OCI-LY7 (cell line): ENCODE measurements at regions not wholly inside any gene's neighbourhood (a gene's known extent, or its start where the extent isn't known, plus 50 kb on each side); places are given as distances from the start of the nearest gene placed in this dataset.

ENCODE experiments used
- BruUV-seq: library from RNA; stranded (reverse); fragments of 400-500 nt; replicated peaks from 2 replicates; lab custom pipeline; 2021; lab: Mats Ljungman, UMichigan
- CTCF ChIA-PET: fragments of 300-600 bp; sonication (Branson Sonifier 250); formaldehyde crosslinking; loops from one replicate; lab custom pipeline; 2022; ENCODE audit warnings: antibody characterized with exemption; ENCODE audit not compliant: unreplicated experiment; lab: Charles Lee
- POLR2A ChIA-PET: fragments of 300-600 bp; sonication (Branson Sonifier 250); formaldehyde crosslinking; loops from one replicate; lab custom pipeline; 2022; ENCODE audit warnings: antibody characterized with exemption; lab: Charles Lee
- DNase-seq: peaks from one replicate; pipeline ENCODE4 v3.0.0-alpha.2; 2015; ENCODE audit warnings: low spot score
- H2AFZ ChIP-seq: fragments of 200-600 bp; sonication (generic), shearing (Covaris generic); 2 replicates; pipeline ENCODE4 v1.6.1; 2014; ENCODE audit warnings: mild to moderate bottlenecking, antibody characterized with exemption, low read length, moderate library complexity
- H3K27ac ChIP-seq: fragments of 200-600 bp; sonication (generic); 2 replicates; pipeline ENCODE4 v1.5.1; 2014; ENCODE audit warnings: mixed run types, low read depth, mild to moderate bottlenecking, moderate library complexity, low read length, inconsistent platforms; ENCODE audit not compliant: poor library complexity, severe bottlenecking
- H3K36me3 ChIP-seq: fragments of 200-600 bp; sonication (generic); 2 replicates; pipeline ENCODE4 v1.6.1; 2014; ENCODE audit warnings: mild to moderate bottlenecking, antibody characterized with exemption, low read length, moderate library complexity, mixed read lengths; ENCODE audit not compliant: insufficient read depth
- H3K4me1 ChIP-seq: fragments of 200-600 bp; sonication (generic); 2 replicates; pipeline ENCODE4 v1.5.1; 2014; ENCODE audit warnings: mild to moderate bottlenecking, low read length; ENCODE audit not compliant: insufficient read depth, poor library complexity, severe bottlenecking
- H3K4me2 ChIP-seq: fragments of 200-600 bp; sonication (generic); 2 replicates; pipeline ENCODE4 v1.6.1; 2014; ENCODE audit warnings: mild to moderate bottlenecking, low read length
- H3K4me3 ChIP-seq: fragments of 200-600 bp; sonication (generic); 2 replicates; pipeline ENCODE4 v1.5.1; 2014; ENCODE audit warnings: mild to moderate bottlenecking, low read depth, low read length; ENCODE audit not compliant: poor library complexity, severe bottlenecking
- H3K79me2 ChIP-seq: fragments of 200-600 bp; sonication (generic); 2 replicates; pipeline ENCODE4 v1.6.1; 2016; ENCODE audit warnings: low read depth, mild to moderate bottlenecking, low read length, moderate library complexity, mixed read lengths; ENCODE audit not compliant: insufficient read depth
- H3K9me2 ChIP-seq: fragments of 200-600 bp; sonication (generic); 2 replicates; pipeline ENCODE4 v1.6.1; 2016; ENCODE audit warnings: mild to moderate bottlenecking, low read length, mixed read lengths; ENCODE audit not compliant: insufficient read depth
- H3K9me3 ChIP-seq: fragments of 200-600 bp; sonication (generic); 2 replicates; pipeline ENCODE4 v1.6.1; 2014; ENCODE audit warnings: mild to moderate bottlenecking, mixed run types, low read length, mixed read lengths
- H4K20me1 ChIP-seq: fragments of 200-600 bp; sonication (generic); 2 replicates; pipeline ENCODE4 v1.6.1; 2014; ENCODE audit warnings: mild to moderate bottlenecking, antibody characterized with exemption, low read length, moderate library complexity, mixed read lengths; ENCODE audit not compliant: insufficient read depth
- CTCF ChIP-seq: fragments of 200-600 bp; sonication (generic); conservative IDR thresholded peaks from 2 replicates; pipeline ENCODE4 v1.5.1; 2014; ENCODE audit warnings: mild to moderate bottlenecking, antibody characterized with exemption, low read length, moderate library complexity, mixed read lengths
- EZH2phosphoT487 ChIP-seq: fragments of 200-600 bp; sonication (generic); IDR thresholded peaks from 2 replicates; pipeline ENCODE4 v1.6.1; 2018; ENCODE audit warnings: low read depth, borderline replicate concordance, mild to moderate bottlenecking, mixed run types, antibody characterized with exemption, low read length, moderate library complexity, mixed read lengths
- intact Hi-C: fragments of 100-400 bp; cut with micrococcal nuclease; formaldehyde crosslinking; loops from one replicate; pipeline ENCODE4 v1.10.0; 2022; ENCODE audit not compliant: unreplicated experiment

- ChIA-PET POLR2A (interaction anchor here (0.9 kb wide), 1 partner anchor 17 kb away, joined by 3 read pairs; no protein-coding TSS in a partner anchor), CTCF (no interaction called here)
- no peaks in the 10 kb centered on the region for H3K9me3 ChIP-seq
- no TSS peak for BruUV-seq
- no peaks in the 10 kb centered on the region for H4K20me1 ChIP-seq
- H3K4me1 ChIP-seq = no peaks in the 10 kb centered on the region
- no peak overlapping the region for H3K4me3 ChIP-seq
- no peak overlapping the region for H2AFZ ChIP-seq
- no peak for DNase-seq
- intact Hi-C loops = no loop called here
- no peaks in the 10 kb centered on the region for H3K9me2 ChIP-seq
- no peaks in the 10 kb centered on the region for H3K36me3 ChIP-seq
- no peaks in the 10 kb centered on the region for H3K79me2 ChIP-seq
- H3K4me2 ChIP-seq = no peak overlapping the region
- no peak for TF ChIP-seq CTCF
- no peak for TF ChIP-seq EZH2phosphoT487
- H3K27ac ChIP-seq = no peak overlapping the region
These were observed 113.9 kb downstream of the NKX6-1 start for GRCh38 chr4:84385203-84385602.

GRCh38 chr4:84384801-84385200, 114.3 kb downstream of the NKX6-1 start:
- H3K27ac ChIP-seq = no peak overlapping the region
- H3K4me2 ChIP-seq = no peak overlapping the region
- H3K36me3 ChIP-seq = no peaks in the 10 kb centered on the region
- H3K79me2 ChIP-seq = no peaks in the 10 kb centered on the region
- H3K4me1 ChIP-seq = no peaks in the 10 kb centered on the region
- CTCF ChIA-PET = no interaction called here
- BruUV-seq = no TSS peak
- no peaks in the 10 kb centered on the region for H3K9me2 ChIP-seq
- intact Hi-C loops = no loop called here
- H3K4me3 ChIP-seq = no peak overlapping the region
- TF ChIP-seq CTCF (no peak), EZH2phosphoT487 (no peak)
- no peak for DNase-seq
- no peaks in the 10 kb centered on the region for H4K20me1 ChIP-seq
- no peaks in the 10 kb centered on the region for H3K9me3 ChIP-seq
- H2AFZ ChIP-seq = no peak overlapping the region
- POLR2A ChIA-PET = interaction anchor here (0.9 kb wide), 1 partner anchor 16 kb away, joined by 3 read pairs; no protein-coding TSS in a partner anchor

- BruUV-seq = no TSS peak
- Histone ChIP-seq H3K9me2 (no peaks in the 10 kb centered on the region), H3K4me3 (no peak overlapping the region), H4K20me1 (no peaks in the 10 kb centered on the region), H3K79me2 (no peaks in the 10 kb centered on the region), H3K4me2 (no peak overlapping the region), H2AFZ (no peak overlapping the region), H3K4me1 (no peaks in the 10 kb centered on the region), H3K9me3 (no peaks in the 10 kb centered on the region), H3K36me3 (no peaks in the 10 kb centered on the region), H3K27ac (no peak overlapping the region)
- ChIA-PET CTCF (no interaction called here), POLR2A (no interaction called here)
- intact Hi-C loops = no loop called here
- TF ChIP-seq EZH2phosphoT487 = no peak
- TF ChIP-seq CTCF = no peak
- no peak for DNase-seq
These were observed 117.3 kb downstream of the NKX6-1 start for GRCh38 chr4:84381759-84382158.
